H9 (cell line): ENCODE measurements at regions not wholly inside any gene's neighbourhood (a gene's known extent, or its start where the extent isn't known, plus 50 kb on each side); places are given as distances from the start of the nearest gene placed in this dataset.

Experiments
- DNase-seq: peaks from one replicate; pipeline ENCODE4 v3.0.0-alpha.2; 2017
- H2AFZ ChIP-seq: one replicate; pipeline ENCODE4 v1.6.1; 2013; ENCODE audit warnings: mild to moderate bottlenecking, low read length, control low read depth, moderate library complexity
- H2AK5ac ChIP-seq: 2 replicates; pipeline ENCODE4 v1.6.1; 2013; ENCODE audit warnings: low read length, control low read depth, mixed read lengths; ENCODE audit not compliant: insufficient read length
- H2BK120ac ChIP-seq: one replicate; pipeline ENCODE4 v1.6.1; 2013; ENCODE audit warnings: low read depth, mild to moderate bottlenecking, low read length, control low read depth, inconsistent platforms; ENCODE audit not compliant: poor library complexity, severe bottlenecking
- H2BK12ac ChIP-seq: 2 replicates; pipeline ENCODE4 v1.6.1; 2013; ENCODE audit warnings: low read length, control low read depth, mixed read lengths, low read depth; ENCODE audit not compliant: insufficient read length
- H2BK15ac ChIP-seq: 2 replicates; pipeline ENCODE4 v1.6.1; 2013; ENCODE audit warnings: low read depth, low read length, control low read depth
- H2BK20ac ChIP-seq: one replicate; pipeline ENCODE4 v1.6.1; 2013; ENCODE audit warnings: low read depth, mild to moderate bottlenecking, low read length, control low read depth, inconsistent platforms; ENCODE audit not compliant: poor library complexity, severe bottlenecking
- H2BK5ac ChIP-seq: 2 replicates; pipeline ENCODE4 v1.6.1; 2013; ENCODE audit warnings: low read length, control low read depth, mixed read lengths; ENCODE audit not compliant: insufficient read length
- H3K14ac ChIP-seq: 2 replicates; pipeline ENCODE4 v1.6.1; 2013; ENCODE audit warnings: low read length, control low read depth; ENCODE audit not compliant: insufficient read depth
- H3K18ac ChIP-seq: 2 replicates; pipeline ENCODE4 v1.6.1; 2013; ENCODE audit warnings: low read depth, mild to moderate bottlenecking, mixed read lengths, low read length, control low read depth; ENCODE audit not compliant: insufficient read length
- H3K23ac ChIP-seq: 2 replicates; pipeline ENCODE4 v1.6.1; 2013; ENCODE audit warnings: low read length, control low read depth, mixed read lengths, low read depth; ENCODE audit not compliant: insufficient read length
- H3K23me2 ChIP-seq: 2 replicates; pipeline ENCODE4 v1.6.1; 2013; ENCODE audit warnings: low read depth, mild to moderate bottlenecking, mixed read lengths, low read length, control low read depth; ENCODE audit not compliant: insufficient read length, poor library complexity, severe bottlenecking
- H3K27ac ChIP-seq: 2 replicates; pipeline ENCODE4 v1.5.1; 2013; ENCODE audit warnings: low read length, control low read depth, mixed read lengths, low read depth; ENCODE audit not compliant: insufficient read length
- H3K27me3 ChIP-seq: 2 replicates; pipeline ENCODE4 v1.6.1; 2013; ENCODE audit warnings: low read length, control low read depth, inconsistent platforms; ENCODE audit not compliant: insufficient read depth
- H3K4ac ChIP-seq: 2 replicates; pipeline ENCODE4 v1.6.1; 2013; ENCODE audit warnings: low read depth, mild to moderate bottlenecking, control low read depth, inconsistent platforms, low read length, moderate library complexity
- H3K4me1 ChIP-seq: 2 replicates; pipeline ENCODE4 v1.6.1; 2013; ENCODE audit warnings: low read length, control low read depth, inconsistent platforms; ENCODE audit not compliant: insufficient read depth
- H3K4me2 ChIP-seq: 2 replicates; pipeline ENCODE4 v1.6.1; 2013; ENCODE audit warnings: low read length, control low read depth, mixed read lengths; ENCODE audit not compliant: insufficient read length, insufficient read depth
- H3K56ac ChIP-seq: 2 replicates; pipeline ENCODE4 v1.6.1; 2013; ENCODE audit warnings: low read depth, mild to moderate bottlenecking, mixed read lengths, low read length, control low read depth; ENCODE audit not compliant: insufficient read length
- H3K79me1 ChIP-seq: 2 replicates; pipeline ENCODE4 v1.6.1; 2013; ENCODE audit warnings: low read depth, mild to moderate bottlenecking, moderate library complexity, low read length, control low read depth, inconsistent platforms; ENCODE audit not compliant: insufficient read depth, poor library complexity, severe bottlenecking
- H3K79me2 ChIP-seq: 2 replicates; pipeline ENCODE4 v1.6.1; 2013; ENCODE audit warnings: low read length, control low read depth, inconsistent platforms; ENCODE audit not compliant: insufficient read depth
- H3K9ac ChIP-seq: 2 replicates; pipeline ENCODE4 v1.6.1; 2013; ENCODE audit warnings: low read length, control low read depth, mixed read lengths; ENCODE audit not compliant: insufficient read length; ENCODE audit errors: extremely low read depth
- H3K9me3 ChIP-seq: one replicate; pipeline ENCODE4 v1.6.1; 2013; ENCODE audit warnings: low read depth, low read length, inconsistent platforms; ENCODE audit not compliant: control insufficient read depth
- H3T11ph ChIP-seq: one replicate; pipeline ENCODE4 v1.6.1; 2013; ENCODE audit warnings: mild to moderate bottlenecking, low read length, control low read depth, inconsistent platforms
- H4K20me1 ChIP-seq: one replicate; pipeline ENCODE4 v1.6.1; 2013; ENCODE audit not compliant: control insufficient read depth, insufficient read length, insufficient read depth
- H4K5ac ChIP-seq: 2 replicates; pipeline ENCODE4 v1.6.1; 2013; ENCODE audit warnings: low read depth, mild to moderate bottlenecking, mixed read lengths, low read length, control low read depth; ENCODE audit not compliant: insufficient read length
- H4K8ac ChIP-seq: replicated peaks from 2 replicates; pipeline ENCODE4 v1.6.1; 2013; ENCODE audit warnings: low read length, control low read depth, mixed read lengths, low read depth; ENCODE audit not compliant: insufficient read length
- H4K91ac ChIP-seq: 2 replicates; pipeline ENCODE4 v1.6.1; 2013; ENCODE audit warnings: low read depth, mild to moderate bottlenecking, moderate library complexity, mixed read lengths, low read length, control low read depth; ENCODE audit not compliant: insufficient read length
- H3K27ac Mint-ChIP-seq, 3 experiments: 2 replicates in 2 of 3; 3 replicates in 1 of 3; pipeline ENCODE4 v1.8.0; 2020 to 2021; ENCODE audit warnings: mixed read lengths in 3 of 3, mild to moderate bottlenecking in 1 of 3, moderate library complexity in 1 of 3
- H3K27me3 Mint-ChIP-seq: 2 replicates; pipeline ENCODE4 v1.8.0; 2021; ENCODE audit warnings: low read depth, mild to moderate bottlenecking, moderate library complexity, mixed read lengths
- H3K36me3 Mint-ChIP-seq, 3 experiments: 2 replicates in 2 of 3; 3 replicates in 1 of 3; pipeline ENCODE4 v1.8.0; 2020 to 2021; ENCODE audit warnings: low read depth in 3 of 3, mixed read lengths in 3 of 3; ENCODE audit not compliant: insufficient read depth in 1 of 3
- H3K4me1 Mint-ChIP-seq, 2 experiments: 2 replicates each; pipeline ENCODE4 v1.8.0; 2020; ENCODE audit warnings: mixed read lengths in 2 of 2
- H3K4me3 Mint-ChIP-seq, 2 experiments: 2 replicates in 1 of 2; 3 replicates in 1 of 2; pipeline ENCODE4 v1.8.0; 2020 to 2021; ENCODE audit warnings: mild to moderate bottlenecking in 2 of 2, mixed read lengths in 2 of 2, moderate library complexity in 1 of 2
- H3K9me3 Mint-ChIP-seq, 2 experiments: 2 replicates in 1 of 2; 3 replicates in 1 of 2; pipeline ENCODE4 v1.8.0; 2020; ENCODE audit warnings: mild to moderate bottlenecking in 2 of 2, mixed read lengths in 2 of 2, moderate library complexity in 1 of 2
- CTCF ChIP-seq: fragments of 200-600 bp; sonication (generic); conservative IDR thresholded peaks from 3 replicates; pipeline ENCODE4 v1.8.0; 2021; ENCODE audit warnings: antibody characterized with exemption, mild to moderate bottlenecking

GRCh38 chr6:113178349-113178748, 678.8 kb upstream of the MARCKS start:
- no peaks in the 10 kb centered on the region for H3K4me1 ChIP-seq
- H3K14ac ChIP-seq = no peak overlapping the region
- H3K79me1 ChIP-seq = no peaks in the 10 kb centered on the region
- H3K9ac ChIP-seq = no peak overlapping the region
- no peak overlapping the region for H4K8ac ChIP-seq
- TF ChIP-seq CTCF = no peak
- no peak overlapping the region for H3K4ac ChIP-seq
- no peaks in the 10 kb centered on the region for H3K27me3 ChIP-seq
- H3K18ac ChIP-seq = no peak overlapping the region
- no peaks in the 10 kb centered on the region for H3K9me3 ChIP-seq
- H2BK20ac ChIP-seq = no peak overlapping the region
- no peak overlapping the region for H2BK120ac ChIP-seq
- H2BK5ac ChIP-seq = no peak overlapping the region
- no peak overlapping the region for H3K4me2 ChIP-seq
- H3K23ac ChIP-seq = no peak overlapping the region
- no peak overlapping the region for H4K91ac ChIP-seq
- Mint-ChIP-seq H3K27me3 (no peaks in the 10 kb centered on the region), H3K9me3 (no peaks in the 10 kb centered on the region; a peak in 1 of 5 replicates), H3K4me1 (peaks cover 0 to 5% of the 10 kb centered on the region in 2 experiments; a peak in 2 of 4 replicates), H3K4me3 (no peak overlapping the region), H3K27ac (no peak overlapping the region), H3K36me3 (no peaks in the 10 kb centered on the region)
- H2AK5ac ChIP-seq = no peak overlapping the region
- H3T11ph ChIP-seq = no peak overlapping the region
- H4K20me1 ChIP-seq = no peaks in the 10 kb centered on the region
- no peak overlapping the region for H4K5ac ChIP-seq
- H2BK15ac ChIP-seq = no peak overlapping the region
- no peak overlapping the region for H3K27ac ChIP-seq
- H3K79me2 ChIP-seq = no peaks in the 10 kb centered on the region
- DNase-seq = no peak
- no peaks in the 10 kb centered on the region for H3K23me2 ChIP-seq
- no peak overlapping the region for H2AFZ ChIP-seq
- H3K56ac ChIP-seq = no peak overlapping the region
- H2BK12ac ChIP-seq = no peak overlapping the region
